H1 (cell line): ENCODE measurements at regions not wholly inside any gene's neighbourhood (a gene's known extent, or its start where the extent isn't known, plus 50 kb on each side); places are given as distances from the start of the nearest gene placed in this dataset.

ENCODE experiments used
- CTCF ChIA-PET: fragments of 300-600 bp; sonication (Branson Sonifier 250); formaldehyde crosslinking; loops from one replicate; lab custom pipeline; 2021; ENCODE audit not compliant: partially characterized antibody; lab: Charles Lee
- POLR2A ChIA-PET: fragments of 300-600 bp; sonication (Branson Sonifier 250); formaldehyde crosslinking; loops from one replicate; lab custom pipeline; 2021; ENCODE audit warnings: inconsistent platforms; ENCODE audit not compliant: partially characterized antibody; lab: Charles Lee
- DNase-seq, 2 experiments: peaks; one replicate each; pipeline versions ENCODE4 v3.0.0 to v3.0.0-alpha.2; 2010 to 2022; ENCODE audit warnings: low spot score in 2 of 2, low read depth in 1 of 2, mixed read lengths in 1 of 2
- FAIRE-seq: peaks from 2 replicates; lab custom pipeline; 2011; peaks lifted over from hg19 to GRCh38; lab: Jason Lieb, UNC
- H2AFZ ChIP-seq: 2 replicates; pipeline ENCODE4 v1.8.1; 2012; ENCODE audit warnings: low read length, inconsistent platforms
- H2AK5ac ChIP-seq: 2 replicates; pipeline ENCODE4 v1.6.1; 2013; ENCODE audit warnings: low read depth, low read length
- H2BK120ac ChIP-seq: replicated peaks from 2 replicates; pipeline ENCODE3; 2013; ENCODE audit warnings: low read depth, low read length, inconsistent platforms
- H2BK12ac ChIP-seq: 2 replicates; pipeline ENCODE4 v1.6.1; 2013; ENCODE audit warnings: low read depth, low read length
- H2BK15ac ChIP-seq: 2 replicates; pipeline ENCODE4 v1.6.1; 2013; ENCODE audit warnings: low read length
- H2BK20ac ChIP-seq: 2 replicates; pipeline ENCODE4 v1.6.1; 2013; ENCODE audit warnings: low read length
- H2BK5ac ChIP-seq: 2 replicates; pipeline ENCODE4 v1.6.1; 2013; ENCODE audit warnings: low read depth, low read length
- H3K14ac ChIP-seq: 2 replicates; pipeline ENCODE4 v1.6.1; 2013; ENCODE audit warnings: inconsistent platforms; ENCODE audit not compliant: insufficient read length
- H3K18ac ChIP-seq: 2 replicates; pipeline ENCODE4 v1.6.1; 2013; ENCODE audit warnings: low read length; ENCODE audit errors: extremely low read depth
- H3K23ac ChIP-seq: 2 replicates; pipeline ENCODE4 v1.6.1; 2013; ENCODE audit warnings: inconsistent platforms; ENCODE audit not compliant: insufficient read length
- H3K23me2 ChIP-seq: 2 replicates; pipeline ENCODE4 v1.6.1; 2013; ENCODE audit warnings: low read depth, low read length
- H3K27ac ChIP-seq: 2 replicates; pipeline ENCODE4 v1.6.1; 2011; ENCODE audit warnings: low read depth, low read length, inconsistent platforms
- H3K27me3 ChIP-seq, 4 experiments: replicated peaks in 1 of 4; 1 replicate in 1 of 4; 2 replicates in 3 of 4; pipeline versions ENCODE4 v1.6.1 to v1.8.1; 2011 to 2013; ENCODE audit warnings: low read length in 3 of 4, mild to moderate bottlenecking in 3 of 4, inconsistent platforms in 2 of 4, mixed read lengths in 2 of 4, moderate library complexity in 1 of 4; ENCODE audit not compliant: control insufficient read depth in 3 of 4, insufficient read depth in 3 of 4; ENCODE audit errors: extremely low read depth in 1 of 4
- H3K36me3 ChIP-seq, 4 experiments: 2 replicates each; pipeline versions ENCODE4 v1.6.1 to v1.8.1; 2011 to 2013; ENCODE audit warnings: mild to moderate bottlenecking in 4 of 4, low read length in 3 of 4, moderate library complexity in 2 of 4, control low read depth in 1 of 4, inconsistent platforms in 1 of 4; ENCODE audit not compliant: insufficient read depth in 4 of 4, control insufficient read depth in 2 of 4
- H3K4ac ChIP-seq: replicated peaks from 2 replicates; pipeline ENCODE3; 2013; ENCODE audit warnings: low read length, low read depth, mixed read lengths, inconsistent platforms; ENCODE audit not compliant: insufficient read length
- H3K4me1 ChIP-seq, 4 experiments: replicated peaks in 1 of 4; 1 replicate in 1 of 4; 2 replicates in 3 of 4; pipeline versions ENCODE4 v1.6.1 to v1.8.1; 2011 to 2013; ENCODE audit warnings: low read length in 3 of 4, inconsistent platforms in 2 of 4, mixed read lengths in 1 of 4; ENCODE audit not compliant: insufficient read depth in 4 of 4, control insufficient read depth in 3 of 4
- H3K4me2 ChIP-seq, 2 experiments: 2 replicates each; pipeline versions ENCODE4 v1.6.1 to v1.8.1; 2011 to 2013; ENCODE audit warnings: low read depth in 2 of 2, low read length in 2 of 2, control low read depth in 1 of 2, inconsistent platforms in 1 of 2, mild to moderate bottlenecking in 1 of 2; ENCODE audit not compliant: insufficient read depth in 1 of 2
- H3K4me3 ChIP-seq, 4 experiments: fragments of 200-600, 300-600 bp in 1 of 4; sonication (generic), shearing (Covaris generic), sonication (Bioruptor Twin) in 1 of 4; 2 replicates each; pipeline versions ENCODE4 v1.5.1 to v1.8.1; 2011 to 2016; ENCODE audit warnings: low read length in 4 of 4, low read depth in 3 of 4, control low read depth in 2 of 4, inconsistent platforms in 2 of 4, mild to moderate bottlenecking in 2 of 4, mixed read lengths in 1 of 4, moderate library complexity in 1 of 4; ENCODE audit not compliant: insufficient read depth in 2 of 4; ENCODE audit errors: extremely low read depth in 1 of 4
- H3K56ac ChIP-seq: replicated peaks from 2 replicates; pipeline ENCODE3; 2013; ENCODE audit warnings: low read depth, mild to moderate bottlenecking, mixed read lengths, low read length, inconsistent platforms; ENCODE audit not compliant: insufficient read length
- H3K79me1 ChIP-seq: 2 replicates; pipeline ENCODE4 v1.6.1; 2013; ENCODE audit warnings: low read depth, low read length, control low read depth
- H3K79me2 ChIP-seq, 2 experiments: 2 replicates each; pipeline versions ENCODE4 v1.6.1 to v1.8.1; 2012 to 2013; ENCODE audit warnings: low read length in 2 of 2, mild to moderate bottlenecking in 2 of 2, inconsistent platforms in 1 of 2; ENCODE audit not compliant: insufficient read depth in 2 of 2, control insufficient read depth in 1 of 2
- H3K9ac ChIP-seq, 4 experiments: replicated peaks in 1 of 4; 1 replicate in 1 of 4; 2 replicates in 3 of 4; pipeline versions ENCODE4 v1.6.1 to v1.8.1; 2011 to 2013; ENCODE audit warnings: low read depth in 3 of 4, low read length in 3 of 4, control low read depth in 2 of 4, mild to moderate bottlenecking in 2 of 4, moderate library complexity in 2 of 4, inconsistent platforms in 1 of 4; ENCODE audit errors: extremely low read depth in 1 of 4
- H3K9me3 ChIP-seq, 2 experiments: 2 replicates each; pipeline versions ENCODE4 v1.6.1 to v1.8.1; 2012 to 2013; ENCODE audit warnings: mild to moderate bottlenecking in 2 of 2, moderate library complexity in 2 of 2, control low read depth in 1 of 2, inconsistent platforms in 1 of 2, low read depth in 1 of 2, low read length in 1 of 2, mixed read lengths in 1 of 2; ENCODE audit not compliant: insufficient read depth in 2 of 2
- H4K20me1 ChIP-seq, 2 experiments: replicated peaks in 1 of 2; 2 replicates each; pipeline versions ENCODE3 to v1.8.1; 2011 to 2013; ENCODE audit warnings: inconsistent platforms in 2 of 2, low read length in 2 of 2, mild to moderate bottlenecking in 1 of 2; ENCODE audit not compliant: insufficient read depth in 2 of 2, control insufficient read depth in 1 of 2
- H4K5ac ChIP-seq: 2 replicates; pipeline ENCODE4 v1.6.1; 2013; ENCODE audit warnings: low read length, low read depth, mixed read lengths, inconsistent platforms; ENCODE audit not compliant: insufficient read length
- H4K8ac ChIP-seq: 2 replicates; pipeline ENCODE4 v1.8.0; 2013; ENCODE audit warnings: mild to moderate bottlenecking, moderate library complexity, low read length, inconsistent platforms; ENCODE audit not compliant: insufficient read depth; ENCODE audit errors: extremely low read depth
- H4K91ac ChIP-seq: replicated peaks from 2 replicates; pipeline ENCODE3; 2013; ENCODE audit warnings: low read length, mixed read lengths, inconsistent platforms; ENCODE audit not compliant: insufficient read length
- ATF2 ChIP-seq: IDR thresholded peaks from 2 replicates; pipeline ENCODE4 v1.6.1; 2012; ENCODE audit warnings: low read length, inconsistent platforms
- CBX5 ChIP-seq: fragments of 300-800, 300-1000 bp; sonication (generic); IDR thresholded peaks from 2 replicates; pipeline ENCODE4 v1.7.1; 2016; ENCODE audit warnings: antibody characterized with exemption, low read length, low read depth
- CEBPB ChIP-seq: IDR thresholded peaks from 2 replicates; pipeline ENCODE4 v1.6.1; 2012; ENCODE audit warnings: low read depth, low read length
- CTBP2 ChIP-seq: IDR thresholded peaks from 2 replicates; pipeline ENCODE4 v1.7.0; 2011; ENCODE audit warnings: borderline replicate concordance, mild to moderate bottlenecking, moderate library complexity, mixed read lengths, low read length; ENCODE audit not compliant: insufficient read depth, insufficient read length
- HDAC2 ChIP-seq, 2 experiments: fragments of 300-600 bp in 1 of 2; sonication (generic) in 1 of 2; IDR thresholded peaks; 2 replicates each; pipeline ENCODE4 v1.6.1; 2011 to 2012; ENCODE audit warnings: low read depth in 2 of 2, low read length in 2 of 2, mild to moderate bottlenecking in 2 of 2, moderate library complexity in 2 of 2, borderline replicate concordance in 1 of 2, inconsistent platforms in 1 of 2
- JUN ChIP-seq: IDR thresholded peaks from 2 replicates; pipeline ENCODE4 v1.6.1; 2011; ENCODE audit warnings: low read depth, mild to moderate bottlenecking, improper control_type of control experiment, low read length
- KDM4A ChIP-seq: IDR thresholded peaks from one replicate; pipeline ENCODE4 v1.7.1; 2012; ENCODE audit warnings: low read depth, mild to moderate bottlenecking, moderate library complexity, low read length, inconsistent platforms; ENCODE audit not compliant: severe bottlenecking
- MAFK ChIP-seq: IDR thresholded peaks from 2 replicates; pipeline ENCODE4 v1.6.1; 2012; ENCODE audit warnings: low read depth, mild to moderate bottlenecking, improper control_type of control experiment, low read length
- MAX ChIP-seq: IDR thresholded peaks from 2 replicates; pipeline ENCODE4 v1.6.1; 2012; ENCODE audit warnings: inconsistent platforms
- POLR2AphosphoS5 ChIP-seq: IDR thresholded peaks from 2 replicates; pipeline ENCODE4 v1.6.1; 2011; ENCODE audit warnings: low read depth, low read length
- SP4 ChIP-seq: IDR thresholded peaks from 2 replicates; pipeline ENCODE4 v1.6.1; 2012; ENCODE audit warnings: low read length, inconsistent platforms
- TCF12 ChIP-seq: IDR thresholded peaks from 2 replicates; pipeline ENCODE4 v1.6.1; 2011; ENCODE audit warnings: low read depth, mild to moderate bottlenecking, low read length
- WGBS, 2 experiments: shearing (Covaris generic) in 1 of 2; methylation state at CpG; one replicate each; pipeline versions ENCODE4 v1.1.6 to v1.1.7; 2013 to 2015; ENCODE audit warnings: low lambda C conversion rate in 2 of 2, mixed read lengths in 2 of 2, inconsistent platforms in 1 of 2, low coverage in 1 of 2, missing lambda C conversion rate in 1 of 2; ENCODE audit not compliant: insufficient replicate concordance in 2 of 2, insufficient coverage in 1 of 2, insufficient read length in 1 of 2; ENCODE audit errors: extremely low coverage in 1 of 2, missing lambda C conversion rate in 1 of 2; 5-methylcytosine and 5-hydroxymethylcytosine counted together

- no peak overlapping the region for H2AK5ac ChIP-seq
- H2BK12ac ChIP-seq, result no peak overlapping the region
- H3K4me3 ChIP-seq, result no peak overlapping the region
- H2BK5ac ChIP-seq, result no peak overlapping the region
- H2BK20ac ChIP-seq, result no peak overlapping the region
- H3K18ac ChIP-seq, result no peak overlapping the region
- H2BK15ac ChIP-seq, result no peak overlapping the region
- H3K36me3 ChIP-seq, result no peaks in the 10 kb centered on the region
- H3K27ac ChIP-seq, result no peak overlapping the region
- 88% methylated on average over 3 of the region's 3 CpGs; no CpG with 5 or more reads in 1 of the 2 experiments for WGBS, 2 experiments
- H3K4ac ChIP-seq, result no peak overlapping the region
- no peaks in the 10 kb centered on the region for H3K27me3 ChIP-seq
- H4K20me1 ChIP-seq, result no peaks in the 10 kb centered on the region
- no peaks in the 10 kb centered on the region for H3K79me2 ChIP-seq
- ChIA-PET POLR2A (no interaction called here), CTCF (no interaction called here)
- H2AFZ ChIP-seq, result peak overlapping the region; percentile 65; the same call in 1 of the 2 replicates
- H3K4me1 ChIP-seq, result no peaks in the 10 kb centered on the region; a peak in 1 of 7 replicates
- H3K23ac ChIP-seq, result no peak overlapping the region
- no peak overlapping the region for H4K8ac ChIP-seq
- TF ChIP-seq CBX5 (no peak), CTBP2 (no peak), POLR2AphosphoS5 (no peak), ATF2 (no peak), CEBPB (no peak), SP4 (no peak), TCF12 (no peak), KDM4A (no peak), MAX (no peak), JUN (no peak), MAFK (no peak), HDAC2 (IDR thresholded peaks at IDR 0.05; ENCODE audit: borderline replicate concordance in 1 of 2, low read depth in 2 of 2, low read length in 2 of 2) (no peak)
- DNase-seq, result no peak
- H3K9ac ChIP-seq, result no peak overlapping the region
- H3K56ac ChIP-seq, result no peak overlapping the region
- no peaks in the 10 kb centered on the region for H3K79me1 ChIP-seq
- H4K5ac ChIP-seq, result no peak overlapping the region
- H4K91ac ChIP-seq, result no peak overlapping the region
- FAIRE-seq, result no peak
- no peaks in the 10 kb centered on the region for H3K23me2 ChIP-seq
- H2BK120ac ChIP-seq, result no peak overlapping the region
- H3K14ac ChIP-seq, result no peak overlapping the region
- no peaks in the 10 kb centered on the region for H3K9me3 ChIP-seq
- H3K4me2 ChIP-seq, result no peak overlapping the region
Observed at GRCh38 chr12:28127455-28127854, 62.8 kb upstream of the CCDC91 start.
